ENCODE measurements at regions not wholly inside any gene's neighbourhood (a gene's known extent, or its start where the extent isn't known, plus 50 kb on each side); places are given as distances from the start of the nearest gene placed in this dataset.

GRCh38 chr3:116939550-116939949 lies 230.0 kb downstream of the TUSC7 start:
- Histone ChIP-seq H3K27me3 (replicated peaks in 1 of 7) (no peaks in the 10 kb centered on the region), H3K4me1 (no peaks in the 10 kb centered on the region), H3K36me3 (no peaks in the 10 kb centered on the region), H3K9me3 (peaks cover 0 to 32% (median 18%) of the 10 kb centered on the region in 8 donors), H3K27ac (no peak overlapping the region), H3K4me3 (no peak overlapping the region)
- DNase-seq: no peak
- intact Hi-C loops (cut with DNase I; ENCODE audit: low total_unique reads): no loop called here
- TF ChIP-seq CTCF (IDR thresholded peaks at IDR 0.05 in 8 of 11, conservative IDR thresholded peaks at IDR 0.05 in 3 of 11): no peak
- no peak for TF ChIP-seq POLR2A (IDR thresholded peaks at IDR 0.05)
- no peak for TF ChIP-seq POLR2AphosphoS5 (IDR thresholded peaks at IDR 0.05)

- DNase-seq: no peak
These were observed 231.1 kb downstream of the TUSC7 start for GRCh38 chr3:116940719-116941118.

GRCh38 chr3:116946376-116946775 lies 236.8 kb downstream of the TUSC7 start:
- H3K4me1 ChIP-seq: no peaks in the 10 kb centered on the region
- TF ChIP-seq POLR2AphosphoS5 (IDR thresholded peaks at IDR 0.05): no peak
- TF ChIP-seq CTCF (IDR thresholded peaks at IDR 0.05 in 8 of 11, conservative IDR thresholded peaks at IDR 0.05 in 3 of 11): no peak
- no peak for TF ChIP-seq POLR2A (IDR thresholded peaks at IDR 0.05)
- no peaks in the 10 kb centered on the region for H3K36me3 ChIP-seq
- H3K27ac ChIP-seq: no peak overlapping the region
- no peak overlapping the region for H3K4me3 ChIP-seq
- H3K27me3 ChIP-seq (replicated peaks in 1 of 7): no peaks in the 10 kb centered on the region
- peaks cover 0 to 9% (median 1%) of the 10 kb centered on the region in 8 donors for H3K9me3 ChIP-seq
- 88 to 95% (median 90%) methylated on average over 1 of the region's 1 CpG for WGBS, 5 donors
- DNase-seq: no peak
- intact Hi-C loops (cut with DNase I; ENCODE audit: low total_unique reads): no loop called here

More at GRCh38 chr3:116940719-116941118, 231.1 kb downstream of the TUSC7 start:
- peaks cover 0 to 32% (median 18%) of the 10 kb centered on the region in 8 donors for H3K9me3 ChIP-seq
- TF ChIP-seq POLR2A (IDR thresholded peaks at IDR 0.05) (no peak), POLR2AphosphoS5 (IDR thresholded peaks at IDR 0.05) (no peak), CTCF (IDR thresholded peaks at IDR 0.05 in 8 of 11, conservative IDR thresholded peaks at IDR 0.05 in 3 of 11) (no peak)
- H3K27me3 ChIP-seq (replicated peaks in 1 of 7): no peaks in the 10 kb centered on the region
- intact Hi-C loops (cut with DNase I; ENCODE audit: low total_unique reads): no loop called here
- H3K4me3 ChIP-seq: no peak overlapping the region
- 93 to 97% (median 94%) methylated on average over 2 of the region's 2 CpGs for WGBS, 5 donors
- no peaks in the 10 kb centered on the region for H3K4me1 ChIP-seq
- H3K27ac ChIP-seq: no peak overlapping the region
- H3K36me3 ChIP-seq: no peaks in the 10 kb centered on the region

GRCh38 chr3:116947148-116947547 lies 237.6 kb downstream of the TUSC7 start:
- WGBS, 5 donors: 89 to 97% (median 91%) methylated on average over 3 of the region's 3 CpGs
- Histone ChIP-seq H3K4me3 (no peak overlapping the region), H3K9me3 (peaks cover 0 to 9% (median 0%) of the 10 kb centered on the region in 8 donors), H3K4me1 (no peaks in the 10 kb centered on the region), H3K36me3 (no peaks in the 10 kb centered on the region), H3K27me3 (replicated peaks in 1 of 7) (no peaks in the 10 kb centered on the region), H3K27ac (no peak overlapping the region)
- no peak for DNase-seq
- intact Hi-C loops (cut with DNase I; ENCODE audit: low total_unique reads): no loop called here
- TF ChIP-seq CTCF (IDR thresholded peaks at IDR 0.05 in 8 of 11, conservative IDR thresholded peaks at IDR 0.05 in 3 of 11) (no peak), POLR2A (IDR thresholded peaks at IDR 0.05) (no peak), POLR2AphosphoS5 (IDR thresholded peaks at IDR 0.05) (no peak)

Data from spleen (tissue), 11 donors.